GM19452 (cell line): ENCODE measurements at regions not wholly inside any gene's neighbourhood (a gene's known extent, or its start where the extent isn't known, plus 50 kb on each side); places are given as distances from the start of the nearest gene placed in this dataset.
"Not testable (repeated sequence)": the region's sequence is repeated elsewhere in the genome, so short reads cannot be mapped to it uniquely, and the experiment has no call there.

Experiments
- ATAC-seq: cut with Tn5 transposase; IDR thresholded peaks from one replicate; pipeline ENCODE4 v1.9.1; 2021; ENCODE audit not compliant: unreplicated experiment

DNA sequence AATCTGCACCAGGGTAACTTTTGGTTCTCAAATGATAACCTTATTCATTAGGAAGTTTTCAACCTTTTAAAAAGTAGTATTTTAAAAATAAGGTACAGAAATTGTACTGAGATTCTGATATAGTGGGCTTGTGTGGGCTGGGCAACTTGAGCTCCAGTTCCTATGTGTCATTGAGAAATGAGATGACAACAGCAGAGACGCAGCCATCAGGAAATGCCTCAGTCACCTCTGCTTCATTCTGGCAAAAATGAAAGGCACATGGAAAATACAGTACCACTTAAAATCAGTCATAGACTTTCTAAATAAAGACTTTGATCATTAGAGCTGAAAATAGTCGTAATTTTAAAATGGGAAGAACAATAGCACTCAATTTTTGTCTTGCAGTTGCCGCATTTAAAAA is 480.2 kb downstream of the PLK2 start:
- no peak for ATAC-seq

DNA sequence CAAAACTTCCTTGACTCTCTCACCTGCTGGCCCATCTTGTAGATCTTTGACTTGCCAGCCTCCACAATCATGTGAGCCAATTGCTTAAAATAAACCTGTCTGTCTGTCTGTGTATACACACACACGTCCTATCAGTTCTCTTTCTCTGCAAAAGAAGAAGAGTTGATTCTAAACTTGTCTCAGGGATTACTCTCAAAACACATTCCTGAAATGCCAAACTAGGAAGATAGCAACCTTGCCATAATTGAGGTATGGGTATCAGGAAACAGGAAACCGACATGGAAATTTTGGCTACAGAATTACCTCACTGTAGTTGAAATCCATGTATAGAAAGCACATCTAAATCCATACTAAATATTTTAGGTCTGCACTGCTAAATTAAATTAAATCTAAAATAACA is 483.4 kb downstream of the PLK2 start:
- ATAC-seq: no peak

GRCh38 chr5:57972099-57972498 is 487.8 kb downstream of the PLK2 start:
- ATAC-seq: not testable (repeated sequence)

- no peak for ATAC-seq
These were observed 478.0 kb upstream of the ACTBL2 start for GRCh38 chr5:57960569-57960968.

GRCh38 chr5:57956636-57957035 is 474.0 kb upstream of the ACTBL2 start:
- no peak for ATAC-seq

DNA sequence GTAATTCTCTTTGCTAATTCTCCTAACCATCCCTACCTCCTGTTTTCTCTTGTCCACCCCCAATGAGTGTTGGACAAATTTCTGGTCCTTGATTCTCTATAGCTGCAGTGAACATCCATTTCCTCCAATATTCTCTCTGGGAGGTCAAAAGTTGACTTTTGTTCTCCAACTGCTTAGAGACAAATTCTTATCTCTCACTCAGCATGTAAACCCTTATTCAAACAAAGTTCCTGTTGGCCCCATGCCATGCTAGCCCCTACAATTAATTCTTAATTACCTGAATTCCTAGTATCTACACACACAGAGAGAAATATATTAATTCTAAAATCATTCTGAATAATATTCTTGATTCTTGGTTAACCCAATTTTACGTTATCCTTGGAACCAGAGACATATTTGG is 472.9 kb upstream of the ACTBL2 start:
- ATAC-seq: no peak

DNA sequence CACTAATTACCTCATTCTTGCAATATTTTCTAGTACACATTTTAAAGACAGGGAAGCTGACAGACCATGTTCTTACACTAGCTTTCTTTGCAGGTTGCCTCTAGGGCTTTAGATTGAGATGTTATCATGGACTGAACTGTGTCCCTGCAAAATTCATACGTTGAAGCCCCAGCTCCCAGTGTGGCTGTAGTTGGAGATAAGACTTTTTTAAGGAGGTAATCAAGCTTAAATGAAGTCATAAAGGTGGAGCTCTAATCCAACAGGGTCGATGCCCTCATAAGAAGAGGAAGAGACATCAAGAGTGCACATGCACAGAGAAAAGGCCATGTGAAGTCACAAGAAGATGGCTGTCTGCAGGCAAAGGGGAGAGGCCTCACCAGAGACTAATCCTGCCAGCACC is 471.2 kb upstream of the ACTBL2 start:
- no peak for ATAC-seq

GRCh38 chr5:57950616-57951228 is 468.1 kb upstream of the ACTBL2 start:
- ATAC-seq: no peak

GRCh38 chr5:57948091-57948490 is 465.5 kb upstream of the ACTBL2 start:
- no peak for ATAC-seq

DNA sequence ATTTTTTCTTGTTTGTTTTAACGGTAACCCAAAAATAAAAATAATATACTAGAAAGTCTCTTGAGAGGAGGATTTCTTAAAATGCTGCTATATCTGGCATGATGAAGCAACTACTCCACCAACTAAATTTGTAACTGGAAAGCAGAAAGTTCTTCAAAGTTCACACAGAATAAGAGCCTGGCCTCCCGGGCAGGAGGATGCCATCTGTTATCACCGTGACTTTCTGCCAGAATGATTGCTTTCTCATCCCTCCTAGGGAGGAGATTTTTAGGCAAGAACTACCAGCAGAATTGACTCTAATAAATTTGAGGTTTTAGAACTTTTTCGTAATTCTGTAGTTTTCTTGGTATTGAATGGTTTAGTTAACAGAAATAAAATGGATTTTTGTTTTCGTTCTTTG is 464.6 kb upstream of the ACTBL2 start:
- no peak for ATAC-seq

- no peak for ATAC-seq
These were observed 458.3 kb upstream of the ACTBL2 start for GRCh38 chr5:57940879-57941278.

DNA sequence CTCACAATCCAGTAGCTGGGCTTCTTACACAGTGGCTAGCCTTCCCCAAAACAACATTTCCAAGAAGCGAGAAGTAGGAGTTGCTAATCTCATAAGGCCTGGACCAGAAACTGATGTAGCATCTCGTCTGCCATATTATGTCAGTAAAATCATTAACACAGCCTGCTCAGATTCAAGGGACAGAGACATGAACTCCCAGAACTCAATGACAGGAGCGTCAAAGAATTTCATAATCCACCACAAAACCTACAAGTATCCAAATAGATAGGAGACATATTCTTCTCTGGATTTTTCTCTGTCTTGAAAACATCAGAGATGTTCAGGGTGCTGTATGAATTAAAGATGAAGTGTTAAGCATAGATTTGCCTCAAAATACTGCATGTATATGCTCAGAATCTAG is 457.6 kb upstream of the ACTBL2 start:
- no peak for ATAC-seq

DNA sequence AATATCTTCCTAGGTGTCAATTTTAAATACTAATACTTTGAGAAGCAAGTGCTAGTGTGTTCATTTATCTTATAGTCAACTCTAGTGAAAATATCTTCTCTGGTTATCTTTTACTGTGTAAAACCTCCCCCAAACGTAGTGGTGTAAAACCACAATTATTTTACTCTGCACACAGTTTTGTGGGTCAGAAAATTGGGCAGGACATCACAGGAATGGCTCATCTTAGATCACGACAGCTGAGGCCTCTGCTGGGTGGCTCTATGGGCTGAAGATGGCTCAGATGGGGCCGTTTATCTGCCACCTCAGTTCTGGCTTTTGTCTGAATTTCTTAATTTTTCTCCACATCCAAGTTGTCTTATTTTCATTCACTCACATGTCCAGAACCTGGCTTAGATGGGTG is 457.2 kb upstream of the ACTBL2 start:
- no peak for ATAC-seq

DNA sequence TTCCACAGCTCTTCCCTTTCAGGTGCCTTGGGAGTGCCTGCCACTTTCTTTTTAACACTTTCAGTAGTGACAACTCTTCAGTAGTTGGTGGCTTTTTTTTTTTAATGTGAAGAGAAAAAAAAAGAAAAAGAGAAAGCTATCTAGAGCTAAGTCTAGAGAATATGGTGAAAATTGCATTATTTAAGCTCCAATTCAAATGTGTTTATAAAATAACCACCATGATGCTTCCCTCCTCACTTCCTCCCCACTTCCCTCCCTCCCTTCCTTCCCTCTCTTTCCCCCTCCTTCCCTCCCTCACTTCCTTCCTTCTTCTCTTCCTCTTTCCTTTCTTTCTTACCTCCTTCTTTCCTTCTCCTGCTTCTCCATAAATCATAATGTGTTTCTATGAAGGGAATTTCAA is 456.7 kb upstream of the ACTBL2 start:
- ATAC-seq: no peak

- no peak for ATAC-seq
These were observed 455.6 kb upstream of the ACTBL2 start for GRCh38 chr5:57938174-57938557.

GRCh38 chr5:57937501-57938173 is 455.0 kb upstream of the ACTBL2 start:
- no peak for ATAC-seq

- no peak for ATAC-seq
These were observed 454.4 kb upstream of the ACTBL2 start for GRCh38 chr5:57937025-57937424.

GRCh38 chr5:57932761-57933160 is 450.1 kb upstream of the ACTBL2 start:
- ATAC-seq: no peak

DNA sequence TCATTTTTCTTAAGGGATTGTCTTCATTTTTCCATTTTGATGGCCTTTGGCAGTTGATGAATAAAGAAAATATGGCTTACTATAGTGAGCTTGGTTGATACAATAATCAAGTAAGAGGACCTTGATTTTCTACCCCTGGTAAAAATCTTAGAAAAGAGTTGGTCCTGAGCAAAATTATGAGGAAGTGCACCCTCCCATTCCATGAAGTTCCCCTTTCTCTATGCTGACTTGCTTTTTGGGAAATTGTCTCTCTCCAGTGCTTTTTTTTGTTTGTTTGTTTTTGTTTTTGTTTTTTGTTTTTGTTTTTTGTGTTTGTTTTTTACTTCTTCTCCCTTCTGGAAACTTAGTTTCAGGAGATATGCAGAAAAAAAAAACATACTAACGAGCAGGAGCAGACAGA is 449.2 kb upstream of the ACTBL2 start:
- no peak for ATAC-seq

- no peak for ATAC-seq
These were observed 448.7 kb upstream of the ACTBL2 start for GRCh38 chr5:57931352-57931751.

- no peak for ATAC-seq
These were observed 446.7 kb upstream of the ACTBL2 start for GRCh38 chr5:57929271-57929670.

DNA sequence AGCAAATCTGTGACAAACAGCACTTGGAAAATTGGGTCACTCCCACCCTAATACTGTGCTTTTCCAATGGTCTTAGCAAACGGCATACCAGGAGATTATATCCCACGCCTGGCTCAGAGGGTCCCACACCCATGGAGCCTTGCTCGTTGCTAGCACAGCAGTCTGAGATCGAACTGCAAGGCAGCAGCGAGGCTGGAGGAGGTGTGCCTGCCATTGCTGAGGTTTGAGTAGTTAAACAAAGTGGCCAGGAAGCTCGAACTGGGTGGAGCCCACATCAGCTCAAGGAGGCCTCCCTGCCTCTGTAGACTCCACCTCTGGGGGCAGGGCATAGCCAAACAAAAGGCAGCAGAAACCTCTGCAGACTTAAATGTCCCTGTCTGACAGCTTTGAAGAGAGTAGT is 440.5 kb upstream of the ACTBL2 start:
- ATAC-seq: not testable (repeated sequence)

DNA sequence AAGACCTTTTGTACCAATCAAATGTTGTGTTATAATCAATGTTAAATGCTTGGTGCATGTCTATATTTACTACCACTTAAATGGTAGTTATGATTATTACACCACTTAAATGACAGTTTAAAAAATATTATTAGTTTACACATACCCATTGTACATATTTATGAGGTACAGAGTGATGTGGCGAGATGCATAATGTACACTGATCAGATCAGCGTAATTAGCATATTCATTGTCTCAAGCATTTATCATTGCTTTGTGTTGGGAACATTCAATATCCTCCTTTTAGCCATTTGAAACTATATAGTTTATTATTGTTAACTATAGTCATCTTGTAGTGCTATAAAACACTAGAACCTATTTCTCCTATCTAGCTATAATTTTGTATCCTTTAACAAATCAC is 434.4 kb upstream of the ACTBL2 start:
- no peak for ATAC-seq
